Type B pancreatic cell (in vitro differentiated cells): ENCODE measurements at regions not wholly inside any gene's neighbourhood (a gene's known extent, or its start where the extent isn't known, plus 50 kb on each side); places are given as distances from the start of the nearest gene placed in this dataset.

ENCODE experiments used
- DNase-seq: peaks from one replicate; pipeline ENCODE4 v3.0.0; 2021; ENCODE audit warnings: mixed read lengths; ENCODE audit not compliant: unreplicated experiment; ENCODE audit errors: extremely low spot score
- H3K27ac Mint-ChIP-seq: 2 replicates; pipeline ENCODE4 v1.8.0; 2021; ENCODE audit warnings: mild to moderate bottlenecking, mixed read lengths
- H3K27me3 Mint-ChIP-seq: 2 replicates; pipeline ENCODE4 v1.8.0; 2021; ENCODE audit warnings: mixed read lengths
- H3K36me3 Mint-ChIP-seq: 2 replicates; pipeline ENCODE4 v1.8.0; 2021; ENCODE audit warnings: mixed read lengths
- H3K4me1 Mint-ChIP-seq: one replicate; pipeline ENCODE4 v1.8.0; 2021; ENCODE audit warnings: mixed read lengths; ENCODE audit not compliant: unreplicated experiment
- H3K4me3 Mint-ChIP-seq: 2 replicates; pipeline ENCODE4 v1.8.0; 2021; ENCODE audit warnings: mild to moderate bottlenecking, mixed read lengths
- H3K9me3 Mint-ChIP-seq: 2 replicates; pipeline ENCODE4 v1.8.0; 2021; ENCODE audit warnings: mixed read lengths
- CTCF ChIP-seq: fragments of 200-600 bp; sonication (generic); conservative IDR thresholded peaks from 2 replicates; pipeline ENCODE4 v1.5.0; 2021; ENCODE audit warnings: antibody characterized with exemption, mild to moderate bottlenecking

GRCh38 chr2:77604953-77605929 is 83.1 kb upstream of the LRRTM4 start:
- Mint-ChIP-seq H3K4me3 (no peak overlapping the region), H3K4me1 (no peaks in the 10 kb centered on the region), H3K27ac (no peak overlapping the region), H3K27me3 (no peaks in the 10 kb centered on the region), H3K9me3 (no peaks in the 10 kb centered on the region), H3K36me3 (no peaks in the 10 kb centered on the region)
- no peak for DNase-seq
- no peak for TF ChIP-seq CTCF

GRCh38 chr2:77608510-77608909 is 86.3 kb upstream of the LRRTM4 start:
- DNase-seq = no peak
- no peak for TF ChIP-seq CTCF
- Mint-ChIP-seq H3K36me3 (no peaks in the 10 kb centered on the region), H3K4me1 (no peaks in the 10 kb centered on the region), H3K4me3 (no peak overlapping the region), H3K27ac (no peak overlapping the region), H3K9me3 (no peaks in the 10 kb centered on the region), H3K27me3 (no peaks in the 10 kb centered on the region)

GRCh38 chr2:77629539-77629938 is 107.4 kb upstream of the LRRTM4 start:
- DNase-seq = no peak
- H3K36me3 Mint-ChIP-seq = no peaks in the 10 kb centered on the region
- no peak for TF ChIP-seq CTCF
- no peaks in the 10 kb centered on the region for H3K27me3 Mint-ChIP-seq
- H3K9me3 Mint-ChIP-seq = no peaks in the 10 kb centered on the region
- H3K27ac Mint-ChIP-seq = no peak overlapping the region
- H3K4me3 Mint-ChIP-seq = no peak overlapping the region
- no peaks in the 10 kb centered on the region for H3K4me1 Mint-ChIP-seq

GRCh38 chr2:77631007-77631406 is 108.8 kb upstream of the LRRTM4 start:
- no peaks in the 10 kb centered on the region for H3K36me3 Mint-ChIP-seq
- no peak overlapping the region for H3K4me3 Mint-ChIP-seq
- no peaks in the 10 kb centered on the region for H3K27me3 Mint-ChIP-seq
- H3K4me1 Mint-ChIP-seq = no peaks in the 10 kb centered on the region
- no peaks in the 10 kb centered on the region for H3K9me3 Mint-ChIP-seq
- no peak for TF ChIP-seq CTCF
- H3K27ac Mint-ChIP-seq = no peak overlapping the region
- DNase-seq = no peak

DNA sequence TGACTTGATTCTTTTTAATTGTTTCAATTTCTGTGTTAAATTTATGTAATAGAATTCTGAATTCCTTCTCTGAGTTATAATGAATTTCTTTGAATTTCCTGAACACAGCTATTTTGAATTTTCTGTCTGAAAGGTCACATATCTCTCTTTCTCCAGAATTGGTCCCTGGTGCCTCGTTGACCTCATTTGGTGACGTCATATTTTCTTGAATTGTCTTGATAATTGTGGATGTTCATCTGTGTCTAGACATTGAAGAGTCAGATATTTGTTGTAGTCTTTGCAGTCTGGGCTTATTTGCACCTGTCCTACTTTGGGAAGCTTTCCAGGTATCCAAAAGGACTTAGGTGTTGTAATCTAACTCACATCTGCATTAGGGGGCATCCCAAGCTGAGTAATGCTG is 111.4 kb upstream of the LRRTM4 start:
- Mint-ChIP-seq H3K4me1 (no peaks in the 10 kb centered on the region), H3K9me3 (no peaks in the 10 kb centered on the region)

More for the DNA sequence above, 111.4 kb upstream of the LRRTM4 start:
- Mint-ChIP-seq H3K27me3 (no peaks in the 10 kb centered on the region), H3K27ac (no peak overlapping the region), H3K36me3 (no peaks in the 10 kb centered on the region), H3K4me3 (no peak overlapping the region)
- no peak for DNase-seq
- TF ChIP-seq CTCF = no peak
